ENCODE measurements at regions not wholly inside any gene's neighbourhood (a gene's known extent, or its start where the extent isn't known, plus 50 kb on each side); places are given as distances from the start of the nearest gene placed in this dataset.

DNA sequence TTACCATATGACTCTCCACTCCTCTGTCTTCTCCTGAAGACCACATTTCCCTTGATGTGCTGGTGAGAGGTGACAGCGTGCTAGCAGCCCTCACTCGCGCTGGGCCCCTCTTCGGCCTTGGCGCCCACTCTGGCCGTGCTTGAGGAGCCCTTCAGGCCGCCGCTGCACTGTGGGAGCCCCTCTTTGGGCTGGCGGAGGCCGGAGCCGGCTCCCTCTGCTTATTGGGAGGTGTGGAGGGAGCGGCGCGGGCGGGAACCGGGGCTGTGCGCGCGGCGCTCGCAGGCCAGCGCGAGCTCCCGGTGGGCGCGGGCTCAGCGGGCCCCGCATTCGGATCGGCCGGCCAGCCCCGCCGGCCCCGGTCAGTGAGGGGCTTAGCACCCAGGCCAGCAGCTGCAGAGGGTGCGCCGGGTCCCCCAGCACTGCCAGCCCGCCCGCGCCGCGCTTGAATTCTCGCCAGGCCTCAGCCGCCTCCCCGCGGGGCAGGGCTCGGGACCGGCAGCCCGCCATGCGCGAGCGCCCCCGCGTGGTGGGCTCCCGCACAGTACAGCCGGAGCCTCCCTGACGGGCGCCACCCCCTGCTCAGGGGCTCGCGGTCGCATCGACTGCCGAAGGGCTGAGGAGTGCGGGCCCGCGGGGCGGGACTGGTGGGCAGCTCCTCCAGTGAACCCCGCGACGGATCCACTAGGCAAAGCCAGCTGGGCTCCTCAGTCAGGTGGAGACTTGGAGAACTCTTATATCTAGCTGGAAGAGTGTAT, 246.6 kb upstream of the REG3G start:
- CTCF ChIA-PET (ENCODE audit: low intra/inter-chr PET ratio, low total read pairs), result no interaction called here
- Histone ChIP-seq H3K27me3 (ENCODE audit: control insufficient read depth in 1 of 2, insufficient read depth in 2 of 2, low read length in 2 of 2) (peaks cover 0 to 7% of the 10 kb centered on the region in 2 experiments; a peak in 2 of 5 replicates), H3K9ac (ENCODE audit: insufficient read depth, low read depth, low read length) (no peak overlapping the region), H3K4me2 (ENCODE audit: low read depth, low read length) (no peak overlapping the region), H3K4me1 (ENCODE audit: insufficient read depth, low read length) (no peaks in the 10 kb centered on the region), H3K9me3 (ENCODE audit: low read length) (no peaks in the 10 kb centered on the region), H3K36me3 (replicated peaks in 1 of 2; ENCODE audit: control insufficient read depth in 1 of 2, insufficient read depth in 2 of 2, low read length in 2 of 2) (no peaks in the 10 kb centered on the region), H3K27ac (ENCODE audit: extremely low read length, insufficient read depth, low read length) (no peak overlapping the region), H3K4me3 (replicated peaks in 1 of 3; ENCODE audit: insufficient read depth in 1 of 3, low read depth in 2 of 3, low read length in 3 of 3) (no peak overlapping the region), H2AFZ (ENCODE audit: low read length) (no peak overlapping the region), H3K79me2 (ENCODE audit: insufficient read depth, low read length) (no peaks in the 10 kb centered on the region), H4K20me1 (ENCODE audit: insufficient read depth, low read length) (no peaks in the 10 kb centered on the region)
- ATAC-seq (no peak), DNase-seq (ENCODE audit: low spot score) (no peak), FAIRE-seq (no peak)
- POLR2A ChIA-PET, result no interaction called here
- intact Hi-C loops (cut with micrococcal nuclease; ENCODE audit: unreplicated experiment), result no loop called here
- in situ Hi-C loops (cut with HindIII; ENCODE audit: extremely low pct_ligation_motif_present, low pct_unique_long_range_greater_than_20kb), result no loop called here
- no peak for TF ChIP-seq ZKSCAN1 (IDR thresholded peaks at IDR 0.05; ENCODE audit: low read length)
- no peak for TF ChIP-seq HIVEP1 (CRISPR knock-in tag; IDR thresholded peaks at IDR 0.05)
- no peak for TF ChIP-seq CEBPB (IDR thresholded peaks at IDR 0.05; ENCODE audit: borderline replicate concordance, low read depth, low read length)
- TF ChIP-seq ZSCAN31 (CRISPR knock-in tag; IDR thresholded peaks at IDR 0.05; ENCODE audit: low read depth), result no peak
- TF ChIP-seq, protein P1, sequence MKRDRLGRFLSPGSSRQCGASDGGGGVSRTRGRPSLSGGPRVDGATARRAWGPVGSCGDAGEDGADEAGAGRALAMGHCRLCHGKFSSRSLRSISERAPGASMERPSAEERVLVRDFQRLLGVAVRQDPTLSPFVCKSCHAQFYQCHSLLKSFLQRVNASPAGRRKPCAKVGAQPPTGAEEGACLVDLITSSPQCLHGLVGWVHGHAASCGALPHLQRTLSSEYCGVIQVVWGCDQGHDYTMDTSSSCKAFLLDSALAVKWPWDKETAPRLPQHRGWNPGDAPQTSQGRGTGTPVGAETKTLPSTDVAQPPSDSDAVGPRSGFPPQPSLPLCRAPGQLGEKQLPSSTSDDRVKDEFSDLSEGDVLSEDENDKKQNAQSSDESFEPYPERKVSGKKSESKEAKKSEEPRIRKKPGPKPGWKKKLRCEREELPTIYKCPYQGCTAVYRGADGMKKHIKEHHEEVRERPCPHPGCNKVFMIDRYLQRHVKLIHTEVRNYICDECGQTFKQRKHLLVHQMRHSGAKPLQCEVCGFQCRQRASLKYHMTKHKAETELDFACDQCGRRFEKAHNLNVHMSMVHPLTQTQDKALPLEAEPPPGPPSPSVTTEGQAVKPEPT (CRISPR knock-in tag; IDR thresholded peaks at IDR 0.05; ENCODE audit: low read depth), result no peak
- no peak for TF ChIP-seq HNRNPL (IDR thresholded peaks at IDR 0.05; ENCODE audit: low read depth, low read length)
- TF ChIP-seq, protein P2, sequence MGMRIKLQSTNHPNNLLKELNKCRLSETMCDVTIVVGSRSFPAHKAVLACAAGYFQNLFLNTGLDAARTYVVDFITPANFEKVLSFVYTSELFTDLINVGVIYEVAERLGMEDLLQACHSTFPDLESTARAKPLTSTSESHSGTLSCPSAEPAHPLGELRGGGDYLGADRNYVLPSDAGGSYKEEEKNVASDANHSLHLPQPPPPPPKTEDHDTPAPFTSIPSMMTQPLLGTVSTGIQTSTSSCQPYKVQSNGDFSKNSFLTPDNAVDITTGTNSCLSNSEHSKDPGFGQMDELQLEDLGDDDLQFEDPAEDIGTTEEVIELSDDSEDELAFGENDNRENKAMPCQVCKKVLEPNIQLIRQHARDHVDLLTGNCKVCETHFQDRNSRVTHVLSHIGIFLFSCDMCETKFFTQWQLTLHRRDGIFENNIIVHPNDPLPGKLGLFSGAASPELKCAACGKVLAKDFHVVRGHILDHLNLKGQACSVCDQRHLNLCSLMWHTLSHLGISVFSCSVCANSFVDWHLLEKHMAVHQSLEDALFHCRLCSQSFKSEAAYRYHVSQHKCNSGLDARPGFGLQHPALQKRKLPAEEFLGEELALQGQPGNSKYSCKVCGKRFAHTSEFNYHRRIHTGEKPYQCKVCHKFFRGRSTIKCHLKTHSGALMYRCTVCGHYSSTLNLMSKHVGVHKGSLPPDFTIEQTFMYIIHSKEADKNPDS (CRISPR knock-in tag; IDR thresholded peaks at IDR 0.05), result no peak
- no peak for TF ChIP-seq NR2F6 (IDR thresholded peaks at IDR 0.05)
- no peak for TF ChIP-seq NR2F6 (CRISPR knock-in tag; IDR thresholded peaks at IDR 0.05)
- no peak for TF ChIP-seq ZNF205 (CRISPR knock-in tag; IDR thresholded peaks at IDR 0.05)
- TF ChIP-seq NFIC (IDR thresholded peaks at IDR 0.05; ENCODE audit: low read length), result no peak
- no peak for TF ChIP-seq MIXL1 (CRISPR knock-in tag; IDR thresholded peaks at IDR 0.05)
- TF ChIP-seq, protein P3, sequence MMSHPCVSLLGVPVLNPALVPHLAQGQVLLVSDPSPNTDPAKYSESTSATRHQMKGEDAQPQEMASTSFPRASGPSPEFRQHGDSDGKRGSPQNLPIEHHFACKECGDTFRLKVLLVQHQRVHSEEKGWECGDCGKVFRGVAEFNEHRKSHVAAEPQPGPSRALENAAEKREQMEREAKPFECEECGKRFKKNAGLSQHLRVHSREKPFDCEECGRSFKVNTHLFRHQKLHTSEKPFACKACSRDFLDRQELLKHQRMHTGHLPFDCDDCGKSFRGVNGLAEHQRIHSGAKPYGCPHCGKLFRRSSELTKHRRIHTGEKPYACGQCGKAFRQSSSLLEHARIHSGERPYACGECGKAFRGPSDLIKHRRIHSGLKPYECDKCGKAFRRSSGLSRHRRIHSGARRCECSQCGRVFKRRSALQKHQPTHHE (CRISPR knock-in tag; IDR thresholded peaks at IDR 0.05; ENCODE audit: borderline replicate concordance), result no peak
- TF ChIP-seq, protein P4, sequence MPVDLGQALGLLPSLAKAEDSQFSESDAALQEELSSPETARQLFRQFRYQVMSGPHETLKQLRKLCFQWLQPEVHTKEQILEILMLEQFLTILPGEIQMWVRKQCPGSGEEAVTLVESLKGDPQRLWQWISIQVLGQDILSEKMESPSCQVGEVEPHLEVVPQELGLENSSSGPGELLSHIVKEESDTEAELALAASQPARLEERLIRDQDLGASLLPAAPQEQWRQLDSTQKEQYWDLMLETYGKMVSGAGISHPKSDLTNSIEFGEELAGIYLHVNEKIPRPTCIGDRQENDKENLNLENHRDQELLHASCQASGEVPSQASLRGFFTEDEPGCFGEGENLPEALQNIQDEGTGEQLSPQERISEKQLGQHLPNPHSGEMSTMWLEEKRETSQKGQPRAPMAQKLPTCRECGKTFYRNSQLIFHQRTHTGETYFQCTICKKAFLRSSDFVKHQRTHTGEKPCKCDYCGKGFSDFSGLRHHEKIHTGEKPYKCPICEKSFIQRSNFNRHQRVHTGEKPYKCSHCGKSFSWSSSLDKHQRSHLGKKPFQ (CRISPR knock-in tag; IDR thresholded peaks at IDR 0.05; ENCODE audit: insufficient replicate concordance), result no peak
- BruUV-seq (replicated peaks), result no TSS peak
- WGBS (ENCODE audit: low lambda C conversion rate), result 86% methylated on average over 61 of the region's 69 CpGs

Data from HepG2 (cell line).